WTC11 (cell line): ENCODE measurements at regions not wholly inside any gene's neighbourhood (a gene's known extent, or its start where the extent isn't known, plus 50 kb on each side); places are given as distances from the start of the nearest gene placed in this dataset.

Experiments
- ATAC-seq: fragments of 200-7000 bp; cut with Tn5 transposase; 2 replicates; pipeline ENCODE4 v1.10.0; 2021; ENCODE audit warnings: mild to moderate bottlenecking, moderate library complexity
- CTCF ChIA-PET: fragments of 300-600 bp; sonication (Branson Sonifier 250); formaldehyde crosslinking; loops from one replicate; lab custom pipeline; 2021; ENCODE audit warnings: antibody characterized with exemption; lab: Charles Lee
- POLR2A ChIA-PET: fragments of 350-600 bp; sonication (Branson Sonifier 250); formaldehyde crosslinking; loops from one replicate; lab custom pipeline; 2021; ENCODE audit warnings: antibody characterized with exemption; lab: Charles Lee
- DNase-seq: peaks from one replicate; pipeline ENCODE4 v3.0.0; 2021; ENCODE audit warnings: low spot score
- H3K27ac Mint-ChIP-seq: 2 replicates; pipeline ENCODE4 v1.8.0; 2021; ENCODE audit warnings: mixed read lengths
- H3K27me3 Mint-ChIP-seq: 2 replicates; pipeline ENCODE4 v1.8.0; 2021; ENCODE audit warnings: low read depth, mild to moderate bottlenecking, moderate library complexity, mixed read lengths
- H3K36me3 Mint-ChIP-seq: 2 replicates; pipeline ENCODE4 v1.8.0; 2021; ENCODE audit warnings: mixed read lengths
- H3K4me1 Mint-ChIP-seq: 2 replicates; pipeline ENCODE4 v1.8.0; 2022; ENCODE audit warnings: mixed read lengths
- H3K4me3 Mint-ChIP-seq: 2 replicates; pipeline ENCODE4 v1.8.0; 2021; ENCODE audit warnings: mild to moderate bottlenecking, moderate library complexity, mixed read lengths
- H3K9me3 Mint-ChIP-seq: 2 replicates; pipeline ENCODE4 v1.8.0; 2021; ENCODE audit warnings: mixed read lengths
- CREB1 ChIP-seq: sonication (generic); formaldehyde crosslinking; IDR thresholded peaks from 2 replicates; pipeline ENCODE4 v1.8.0; 2023; ENCODE audit warnings: mild to moderate bottlenecking, missing genetic modification reagents
- ELF4 ChIP-seq: sonication (generic); formaldehyde crosslinking; IDR thresholded peaks from 2 replicates; pipeline ENCODE4 v1.8.1; 2022; ENCODE audit warnings: low read depth, mild to moderate bottlenecking, moderate library complexity, missing genetic modification reagents
- JAZF1 ChIP-seq: fragments of 250-450 bp; sonication (Bioruptor Pico); IDR thresholded peaks from 2 replicates; pipeline ENCODE4 v1.9.0; 2021; ENCODE audit warnings: moderate library complexity, mild to moderate bottlenecking, inconsistent platforms
- MXD4 ChIP-seq: fragments of 250-450 bp; sonication (Bioruptor Pico); IDR thresholded peaks from 2 replicates; pipeline ENCODE4 v1.8.0; 2021; ENCODE audit warnings: mild to moderate bottlenecking, moderate library complexity, borderline replicate concordance
- NR1H2 ChIP-seq: sonication (generic); formaldehyde crosslinking; IDR thresholded peaks from 2 replicates; pipeline ENCODE4 v1.9.0; 2021; ENCODE audit warnings: mild to moderate bottlenecking, moderate library complexity, missing genetic modification reagents
- TF ChIP-seq, protein P1 (sequence below): sonication (generic); formaldehyde crosslinking; IDR thresholded peaks from 2 replicates; pipeline ENCODE4 v1.8.0; 2023; ENCODE audit warnings: missing genetic modification reagents, mild to moderate bottlenecking, borderline replicate concordance
- TF ChIP-seq, protein P2 (sequence below): sonication (generic); formaldehyde crosslinking; IDR thresholded peaks from 2 replicates; pipeline ENCODE4 v1.8.0; 2022; ENCODE audit warnings: missing genetic modification reagents
- TF ChIP-seq, protein P3 (sequence below): sonication (generic); formaldehyde crosslinking; IDR thresholded peaks from 2 replicates; pipeline ENCODE4 v1.8.1; 2023; ENCODE audit warnings: mild to moderate bottlenecking, missing genetic modification reagents, borderline replicate concordance

DNA sequence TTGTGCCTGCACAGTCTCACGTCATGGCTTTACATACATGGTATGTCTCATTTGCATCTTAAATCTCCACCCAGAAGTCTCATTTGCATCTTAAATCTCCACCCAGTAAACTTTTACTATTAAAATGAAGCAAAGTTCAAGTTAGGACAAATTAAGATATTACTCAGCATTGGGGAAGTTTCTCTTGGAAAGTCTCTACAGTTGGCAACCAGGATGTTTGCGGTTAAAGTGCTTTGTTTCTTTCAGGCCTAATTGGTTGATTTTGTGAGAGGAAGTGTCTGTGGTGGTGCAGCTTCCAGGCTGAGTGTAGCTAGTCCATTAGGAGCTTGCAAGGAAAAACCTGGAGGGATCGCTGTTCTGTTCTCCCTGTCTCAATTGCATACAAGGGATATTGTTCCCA lies 1373.3 kb upstream of the GOT2 start (continued):
- TF ChIP-seq, protein P1, sequence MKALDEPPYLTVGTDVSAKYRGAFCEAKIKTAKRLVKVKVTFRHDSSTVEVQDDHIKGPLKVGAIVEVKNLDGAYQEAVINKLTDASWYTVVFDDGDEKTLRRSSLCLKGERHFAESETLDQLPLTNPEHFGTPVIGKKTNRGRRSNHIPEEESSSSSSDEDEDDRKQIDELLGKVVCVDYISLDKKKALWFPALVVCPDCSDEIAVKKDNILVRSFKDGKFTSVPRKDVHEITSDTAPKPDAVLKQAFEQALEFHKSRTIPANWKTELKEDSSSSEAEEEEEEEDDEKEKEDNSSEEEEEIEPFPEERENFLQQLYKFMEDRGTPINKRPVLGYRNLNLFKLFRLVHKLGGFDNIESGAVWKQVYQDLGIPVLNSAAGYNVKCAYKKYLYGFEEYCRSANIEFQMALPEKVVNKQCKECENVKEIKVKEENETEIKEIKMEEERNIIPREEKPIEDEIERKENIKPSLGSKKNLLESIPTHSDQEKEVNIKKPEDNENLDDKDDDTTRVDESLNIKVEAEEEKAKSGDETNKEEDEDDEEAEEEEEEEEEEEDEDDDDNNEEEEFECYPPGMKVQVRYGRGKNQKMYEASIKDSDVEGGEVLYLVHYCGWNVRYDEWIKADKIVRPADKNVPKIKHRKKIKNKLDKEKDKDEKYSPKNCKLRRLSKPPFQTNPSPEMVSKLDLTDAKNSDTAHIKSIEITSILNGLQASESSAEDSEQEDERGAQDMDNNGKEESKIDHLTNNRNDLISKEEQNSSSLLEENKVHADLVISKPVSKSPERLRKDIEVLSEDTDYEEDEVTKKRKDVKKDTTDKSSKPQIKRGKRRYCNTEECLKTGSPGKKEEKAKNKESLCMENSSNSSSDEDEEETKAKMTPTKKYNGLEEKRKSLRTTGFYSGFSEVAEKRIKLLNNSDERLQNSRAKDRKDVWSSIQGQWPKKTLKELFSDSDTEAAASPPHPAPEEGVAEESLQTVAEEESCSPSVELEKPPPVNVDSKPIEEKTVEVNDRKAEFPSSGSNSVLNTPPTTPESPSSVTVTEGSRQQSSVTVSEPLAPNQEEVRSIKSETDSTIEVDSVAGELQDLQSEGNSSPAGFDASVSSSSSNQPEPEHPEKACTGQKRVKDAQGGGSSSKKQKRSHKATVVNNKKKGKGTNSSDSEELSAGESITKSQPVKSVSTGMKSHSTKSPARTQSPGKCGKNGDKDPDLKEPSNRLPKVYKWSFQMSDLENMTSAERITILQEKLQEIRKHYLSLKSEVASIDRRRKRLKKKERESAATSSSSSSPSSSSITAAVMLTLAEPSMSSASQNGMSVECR (CRISPR knock-in tag): no peak

- Mint-ChIP-seq H3K4me3 (no peak overlapping the region), H3K27ac (no peak overlapping the region), H3K27me3 (no peaks in the 10 kb centered on the region), H3K9me3 (peaks cover 39% of the 10 kb centered on the region), H3K4me1 (peaks cover 10% of the 10 kb centered on the region), H3K36me3 (peaks cover 27% of the 10 kb centered on the region)
- TF ChIP-seq MXD4 (no peak), JAZF1 (no peak), ELF4 (CRISPR knock-in tag) (no peak), NR1H2 (CRISPR knock-in tag) (no peak), CREB1 (CRISPR knock-in tag) (no peak)
- TF ChIP-seq, protein P1 (CRISPR knock-in tag): no peak
- TF ChIP-seq, protein P2, sequence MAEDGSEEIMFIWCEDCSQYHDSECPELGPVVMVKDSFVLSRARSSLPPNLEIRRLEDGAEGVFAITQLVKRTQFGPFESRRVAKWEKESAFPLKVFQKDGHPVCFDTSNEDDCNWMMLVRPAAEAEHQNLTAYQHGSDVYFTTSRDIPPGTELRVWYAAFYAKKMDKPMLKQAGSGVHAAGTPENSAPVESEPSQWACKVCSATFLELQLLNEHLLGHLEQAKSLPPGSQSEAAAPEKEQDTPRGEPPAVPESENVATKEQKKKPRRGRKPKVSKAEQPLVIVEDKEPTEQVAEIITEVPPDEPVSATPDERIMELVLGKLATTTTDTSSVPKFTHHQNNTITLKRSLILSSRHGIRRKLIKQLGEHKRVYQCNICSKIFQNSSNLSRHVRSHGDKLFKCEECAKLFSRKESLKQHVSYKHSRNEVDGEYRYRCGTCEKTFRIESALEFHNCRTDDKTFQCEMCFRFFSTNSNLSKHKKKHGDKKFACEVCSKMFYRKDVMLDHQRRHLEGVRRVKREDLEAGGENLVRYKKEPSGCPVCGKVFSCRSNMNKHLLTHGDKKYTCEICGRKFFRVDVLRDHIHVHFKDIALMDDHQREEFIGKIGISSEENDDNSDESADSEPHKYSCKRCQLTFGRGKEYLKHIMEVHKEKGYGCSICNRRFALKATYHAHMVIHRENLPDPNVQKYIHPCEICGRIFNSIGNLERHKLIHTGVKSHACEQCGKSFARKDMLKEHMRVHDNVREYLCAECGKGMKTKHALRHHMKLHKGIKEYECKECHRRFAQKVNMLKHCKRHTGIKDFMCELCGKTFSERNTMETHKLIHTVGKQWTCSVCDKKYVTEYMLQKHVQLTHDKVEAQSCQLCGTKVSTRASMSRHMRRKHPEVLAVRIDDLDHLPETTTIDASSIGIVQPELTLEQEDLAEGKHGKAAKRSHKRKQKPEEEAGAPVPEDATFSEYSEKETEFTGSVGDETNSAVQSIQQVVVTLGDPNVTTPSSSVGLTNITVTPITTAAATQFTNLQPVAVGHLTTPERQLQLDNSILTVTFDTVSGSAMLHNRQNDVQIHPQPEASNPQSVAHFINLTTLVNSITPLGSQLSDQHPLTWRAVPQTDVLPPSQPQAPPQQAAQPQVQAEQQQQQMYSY: no peak
- TF ChIP-seq, protein P3, sequence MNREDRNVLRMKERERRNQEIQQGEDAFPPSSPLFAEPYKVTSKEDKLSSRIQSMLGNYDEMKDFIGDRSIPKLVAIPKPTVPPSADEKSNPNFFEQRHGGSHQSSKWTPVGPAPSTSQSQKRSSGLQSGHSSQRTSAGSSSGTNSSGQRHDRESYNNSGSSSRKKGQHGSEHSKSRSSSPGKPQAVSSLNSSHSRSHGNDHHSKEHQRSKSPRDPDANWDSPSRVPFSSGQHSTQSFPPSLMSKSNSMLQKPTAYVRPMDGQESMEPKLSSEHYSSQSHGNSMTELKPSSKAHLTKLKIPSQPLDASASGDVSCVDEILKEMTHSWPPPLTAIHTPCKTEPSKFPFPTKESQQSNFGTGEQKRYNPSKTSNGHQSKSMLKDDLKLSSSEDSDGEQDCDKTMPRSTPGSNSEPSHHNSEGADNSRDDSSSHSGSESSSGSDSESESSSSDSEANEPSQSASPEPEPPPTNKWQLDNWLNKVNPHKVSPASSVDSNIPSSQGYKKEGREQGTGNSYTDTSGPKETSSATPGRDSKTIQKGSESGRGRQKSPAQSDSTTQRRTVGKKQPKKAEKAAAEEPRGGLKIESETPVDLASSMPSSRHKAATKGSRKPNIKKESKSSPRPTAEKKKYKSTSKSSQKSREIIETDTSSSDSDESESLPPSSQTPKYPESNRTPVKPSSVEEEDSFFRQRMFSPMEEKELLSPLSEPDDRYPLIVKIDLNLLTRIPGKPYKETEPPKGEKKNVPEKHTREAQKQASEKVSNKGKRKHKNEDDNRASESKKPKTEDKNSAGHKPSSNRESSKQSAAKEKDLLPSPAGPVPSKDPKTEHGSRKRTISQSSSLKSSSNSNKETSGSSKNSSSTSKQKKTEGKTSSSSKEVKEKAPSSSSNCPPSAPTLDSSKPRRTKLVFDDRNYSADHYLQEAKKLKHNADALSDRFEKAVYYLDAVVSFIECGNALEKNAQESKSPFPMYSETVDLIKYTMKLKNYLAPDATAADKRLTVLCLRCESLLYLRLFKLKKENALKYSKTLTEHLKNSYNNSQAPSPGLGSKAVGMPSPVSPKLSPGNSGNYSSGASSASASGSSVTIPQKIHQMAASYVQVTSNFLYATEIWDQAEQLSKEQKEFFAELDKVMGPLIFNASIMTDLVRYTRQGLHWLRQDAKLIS (CRISPR knock-in tag): no peak
- ChIA-PET POLR2A (no interaction called here), CTCF (no interaction called here)
- ATAC-seq (peak; percentile 62), DNase-seq (no peak)
These were observed 1366.3 kb upstream of the GOT2 start for GRCh38 chr16:60100371-60100770.
